Chondrocyte (in vitro differentiated cells): ENCODE measurements at regions not wholly inside any gene's neighbourhood (a gene's known extent, or its start where the extent isn't known, plus 50 kb on each side); places are given as distances from the start of the nearest gene placed in this dataset.

Experiments used
- DNase-seq: peaks from one replicate; pipeline ENCODE4 v3.0.0; 2021; ENCODE audit warnings: mixed read lengths, low spot score
- H3K27ac Mint-ChIP-seq: one replicate; pipeline ENCODE4 v1.8.0; 2021; ENCODE audit warnings: mild to moderate bottlenecking, moderate library complexity, mixed read lengths; ENCODE audit not compliant: unreplicated experiment
- H3K27me3 Mint-ChIP-seq: 2 replicates; pipeline ENCODE4 v1.8.0; 2021; ENCODE audit warnings: low read depth, mixed read lengths
- H3K36me3 Mint-ChIP-seq: 2 replicates; pipeline ENCODE4 v1.8.0; 2021; ENCODE audit warnings: low read depth, mixed read lengths
- H3K4me1 Mint-ChIP-seq: 2 replicates; pipeline ENCODE4 v1.8.0; 2021; ENCODE audit warnings: low read depth, mild to moderate bottlenecking, mixed read lengths
- H3K4me3 Mint-ChIP-seq: one replicate; pipeline ENCODE4 v1.8.0; 2021; ENCODE audit warnings: mild to moderate bottlenecking, moderate library complexity, mixed read lengths; ENCODE audit not compliant: unreplicated experiment
- H3K9me3 Mint-ChIP-seq: 2 replicates; pipeline ENCODE4 v1.8.0; 2021; ENCODE audit warnings: low read depth, mixed read lengths
- CTCF ChIP-seq: fragments of 200-600 bp; sonication (generic); IDR thresholded peaks from 2 replicates; pipeline ENCODE4 v1.5.0; 2021; ENCODE audit warnings: antibody characterized with exemption, mild to moderate bottlenecking, moderate library complexity

DNA sequence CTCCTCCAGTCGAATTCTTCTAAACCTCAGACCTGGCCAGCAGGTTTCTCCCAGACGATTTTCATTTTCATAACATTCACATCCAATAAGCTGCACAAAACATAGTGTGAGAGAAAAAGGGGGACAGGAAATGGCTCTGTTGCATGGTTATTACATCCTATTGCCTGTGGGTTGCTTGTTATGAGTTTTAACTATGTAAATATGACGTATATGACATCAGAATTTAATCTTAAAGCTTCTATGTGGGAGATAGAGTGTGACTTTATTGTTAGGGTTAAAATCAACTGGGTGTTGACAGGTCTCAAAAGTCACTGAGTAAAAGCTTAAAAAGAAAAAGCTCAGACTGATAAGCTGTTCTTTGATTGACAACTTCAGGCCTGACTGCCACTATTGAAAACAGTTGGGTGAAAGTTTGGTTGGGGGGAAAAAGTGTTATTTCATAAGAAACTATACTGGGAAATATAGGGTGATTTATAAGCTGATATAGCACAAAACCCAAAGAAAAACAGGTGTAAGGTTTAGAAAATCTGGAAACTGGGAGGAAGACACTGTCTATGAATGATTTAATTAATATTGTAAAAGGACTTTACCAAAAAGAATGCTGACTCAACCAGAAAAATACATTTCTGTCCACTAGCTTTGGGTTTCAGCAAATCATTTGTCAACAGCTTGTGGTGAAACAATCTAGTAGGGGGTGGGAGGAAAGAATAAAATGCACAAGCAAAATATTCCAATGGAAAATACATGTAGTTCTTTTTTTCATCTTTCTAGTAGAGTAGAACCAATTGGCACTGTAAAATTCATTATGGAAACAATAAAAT lies 134.1 kb upstream of the CEP162 start:
- no peak overlapping the region for H3K4me3 Mint-ChIP-seq
- H3K9me3 Mint-ChIP-seq, result peaks cover 2% of the 10 kb centered on the region
- no peak overlapping the region for H3K27ac Mint-ChIP-seq
- TF ChIP-seq CTCF, result no peak
- no peak for DNase-seq
- no peaks in the 10 kb centered on the region for H3K4me1 Mint-ChIP-seq
- H3K27me3 Mint-ChIP-seq, result peaks cover 7% of the 10 kb centered on the region
- H3K36me3 Mint-ChIP-seq, result no peaks in the 10 kb centered on the region

DNA sequence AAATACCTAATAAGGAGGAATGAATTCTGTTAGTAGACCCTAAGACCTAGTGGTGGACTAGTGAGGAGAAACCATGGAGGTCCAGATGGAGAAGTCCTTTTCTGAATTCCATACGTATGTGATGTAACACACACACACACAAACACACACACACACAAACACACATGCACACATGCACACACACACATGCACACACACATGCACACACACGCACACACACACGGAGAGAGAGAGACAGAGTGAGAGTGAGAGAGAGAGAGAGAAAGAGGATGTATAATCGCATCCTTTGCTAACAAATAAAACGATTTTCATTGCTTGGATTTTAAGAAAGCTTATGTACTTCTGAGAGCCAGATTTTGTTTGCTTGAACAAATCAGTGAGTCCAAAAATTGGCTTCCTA lies 132.6 kb upstream of the CEP162 start:
- Mint-ChIP-seq H3K9me3 (peaks cover 5% of the 10 kb centered on the region), H3K27me3 (peaks cover 9% of the 10 kb centered on the region), H3K36me3 (no peaks in the 10 kb centered on the region), H3K4me1 (no peaks in the 10 kb centered on the region), H3K27ac (no peak overlapping the region), H3K4me3 (no peak overlapping the region)
- DNase-seq, result no peak
- no peak for TF ChIP-seq CTCF

DNA sequence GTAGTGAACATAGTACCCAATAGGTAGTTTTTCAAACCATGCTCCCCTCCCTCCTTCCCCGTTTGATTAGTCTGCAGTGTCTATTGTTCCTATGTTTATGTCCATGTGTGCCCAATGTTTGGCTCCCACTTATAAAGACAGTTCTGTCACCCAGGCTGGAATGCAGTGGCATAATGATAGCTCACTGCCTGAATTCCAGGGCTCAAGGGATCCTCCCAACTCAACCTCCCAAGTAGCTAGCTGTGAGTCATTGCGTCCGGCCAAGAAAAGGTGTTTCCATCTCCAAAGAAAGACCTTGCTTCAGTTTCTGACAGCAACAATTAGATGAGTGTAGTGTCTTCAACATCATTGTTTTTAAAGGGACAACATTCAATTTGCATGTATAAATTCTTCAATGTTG lies 131.1 kb upstream of the CEP162 start:
- Mint-ChIP-seq H3K36me3 (no peaks in the 10 kb centered on the region), H3K27me3 (peaks cover 9% of the 10 kb centered on the region), H3K4me3 (no peak overlapping the region), H3K4me1 (no peaks in the 10 kb centered on the region), H3K9me3 (peaks cover 6% of the 10 kb centered on the region), H3K27ac (no peak overlapping the region)
- TF ChIP-seq CTCF, result no peak
- DNase-seq, result no peak

DNA sequence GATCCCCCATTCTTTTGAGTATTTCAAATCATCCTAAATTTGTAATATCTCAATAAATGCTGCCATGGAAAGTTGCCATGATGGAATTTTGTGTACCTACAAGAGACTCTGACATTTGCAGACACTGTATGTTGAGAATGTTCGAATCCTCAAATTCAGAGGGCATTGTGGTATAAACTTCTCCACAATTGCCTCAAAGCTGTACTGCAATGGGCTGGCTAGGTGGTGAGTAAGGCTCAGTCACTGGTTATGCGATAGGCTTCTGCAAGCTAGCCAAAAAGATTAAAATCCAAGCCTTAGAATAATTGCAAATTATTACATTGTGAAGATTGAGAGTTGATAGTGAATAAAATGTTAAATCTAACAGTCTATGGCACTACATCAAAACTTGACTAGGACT lies 130.2 kb upstream of the CEP162 start:
- no peak for DNase-seq
- peaks cover 6% of the 10 kb centered on the region for H3K9me3 Mint-ChIP-seq
- no peaks in the 10 kb centered on the region for H3K4me1 Mint-ChIP-seq
- no peaks in the 10 kb centered on the region for H3K36me3 Mint-ChIP-seq
- H3K27ac Mint-ChIP-seq, result no peak overlapping the region
- H3K4me3 Mint-ChIP-seq, result no peak overlapping the region
- TF ChIP-seq CTCF, result no peak
- H3K27me3 Mint-ChIP-seq, result peaks cover 11% of the 10 kb centered on the region

DNA sequence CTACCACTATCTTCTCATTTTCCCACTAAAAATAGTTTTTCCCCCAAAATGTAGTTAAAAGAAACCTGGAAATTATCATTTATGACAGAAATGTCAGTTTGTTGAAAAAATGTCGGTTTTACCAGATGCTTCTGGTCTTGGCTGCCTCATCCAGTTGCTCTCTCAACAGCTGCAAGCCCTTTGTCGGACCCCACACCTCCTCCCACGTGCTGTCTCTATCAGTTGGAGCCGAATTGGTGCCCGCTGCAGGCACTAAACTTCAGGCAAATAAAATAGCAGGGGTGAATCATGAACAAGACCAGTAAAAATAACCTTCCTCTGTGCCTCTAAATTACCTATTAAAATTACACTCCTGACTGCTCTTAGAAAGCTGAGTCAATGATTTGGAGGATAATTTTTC lies 129.5 kb upstream of the CEP162 start:
- Mint-ChIP-seq H3K9me3 (peaks cover 6% of the 10 kb centered on the region), H3K27ac (no peak overlapping the region), H3K4me1 (no peaks in the 10 kb centered on the region), H3K4me3 (no peak overlapping the region), H3K36me3 (no peaks in the 10 kb centered on the region), H3K27me3 (peaks cover 12% of the 10 kb centered on the region)
- no peak for DNase-seq
- no peak for TF ChIP-seq CTCF
